Astrocyte (in vitro differentiated cells and primary cell): ENCODE measurements at regions not wholly inside any gene's neighbourhood (a gene's known extent, or its start where the extent isn't known, plus 50 kb on each side); places are given as distances from the start of the nearest gene placed in this dataset.

Experiments
- DNase-seq: peaks from one replicate; pipeline ENCODE4 v3.0.0-alpha.2; 2010; ENCODE audit warnings: low read depth
- FAIRE-seq: peaks from 2 replicates; lab custom pipeline; 2011; peaks lifted over from hg19 to GRCh38; lab: Jason Lieb, UNC
- H2AFZ ChIP-seq: 2 replicates; pipeline ENCODE4 v1.6.0; 2012; ENCODE audit warnings: low read depth, low read length, inconsistent platforms
- H3K27ac ChIP-seq: 2 replicates; pipeline ENCODE4 v1.5.1; 2011; ENCODE audit warnings: low read depth, low read length, inconsistent platforms
- H3K27me3 ChIP-seq: 2 replicates; pipeline ENCODE4 v1.6.0; 2011; ENCODE audit warnings: low read length, inconsistent platforms; ENCODE audit not compliant: insufficient read depth
- H3K36me3 ChIP-seq: 2 replicates; pipeline ENCODE4 v1.5.1; 2011; ENCODE audit warnings: low read length, inconsistent platforms; ENCODE audit not compliant: insufficient read depth
- H3K4me1 ChIP-seq: 2 replicates; pipeline ENCODE4 v1.5.1; 2011; ENCODE audit warnings: low read length, inconsistent platforms; ENCODE audit not compliant: insufficient read depth
- H3K4me2 ChIP-seq: 2 replicates; pipeline ENCODE4 v1.6.0; 2012; ENCODE audit warnings: low read length, inconsistent platforms
- H3K4me3 ChIP-seq: 2 replicates; pipeline ENCODE4 v1.5.1; 2011; ENCODE audit warnings: low read depth, mild to moderate bottlenecking, low read length, inconsistent platforms; ENCODE audit not compliant: insufficient read depth
- H3K79me2 ChIP-seq: 2 replicates; pipeline ENCODE4 v1.6.0; 2012; ENCODE audit warnings: mild to moderate bottlenecking, low read length, inconsistent platforms; ENCODE audit not compliant: insufficient read depth
- H3K9ac ChIP-seq: 2 replicates; pipeline ENCODE4 v1.6.0; 2012; ENCODE audit warnings: mild to moderate bottlenecking, low read length, inconsistent platforms
- H3K9me3 ChIP-seq: 2 replicates; pipeline ENCODE4 v1.5.1; 2012; ENCODE audit warnings: low read depth, mild to moderate bottlenecking, low read length, inconsistent platforms; ENCODE audit not compliant: insufficient read depth
- H4K20me1 ChIP-seq: 2 replicates; pipeline ENCODE4 v1.6.0; 2012; ENCODE audit warnings: low read length, inconsistent platforms; ENCODE audit not compliant: insufficient read depth
- H3K27ac Mint-ChIP-seq: one replicate; pipeline ENCODE4 v1.8.0; 2021; ENCODE audit warnings: mild to moderate bottlenecking, mixed read lengths; ENCODE audit not compliant: unreplicated experiment
- H3K27me3 Mint-ChIP-seq: one replicate; pipeline ENCODE4 v1.8.0; 2021; ENCODE audit warnings: low read depth, mixed read lengths; ENCODE audit not compliant: unreplicated experiment
- H3K36me3 Mint-ChIP-seq: one replicate; pipeline ENCODE4 v1.8.0; 2021; ENCODE audit warnings: low read depth, mixed read lengths; ENCODE audit not compliant: unreplicated experiment
- H3K4me1 Mint-ChIP-seq: one replicate; pipeline ENCODE4 v1.8.0; 2021; ENCODE audit warnings: low read depth, mixed read lengths; ENCODE audit not compliant: unreplicated experiment
- H3K4me3 Mint-ChIP-seq: one replicate; pipeline ENCODE4 v1.8.0; 2021; ENCODE audit warnings: mild to moderate bottlenecking, moderate library complexity, mixed read lengths; ENCODE audit not compliant: unreplicated experiment
- H3K9me3 Mint-ChIP-seq: one replicate; pipeline ENCODE4 v1.8.0; 2021; ENCODE audit warnings: mild to moderate bottlenecking, mixed read lengths; ENCODE audit not compliant: unreplicated experiment
- CTCF ChIP-seq: IDR thresholded peaks from 2 replicates; pipeline ENCODE4 v1.5.1; 2011; ENCODE audit warnings: low read depth, mild to moderate bottlenecking, inconsistent platforms, low read length, moderate library complexity; ENCODE audit not compliant: insufficient read depth
- EZH2 ChIP-seq: IDR thresholded peaks from 2 replicates; pipeline ENCODE4 v1.6.1; 2012; ENCODE audit warnings: mild to moderate bottlenecking, low read length, inconsistent platforms; ENCODE audit not compliant: insufficient read depth

GRCh38 chr12:74455429-74455828 lies 82.2 kb upstream of the ATXN7L3B start:
- no peaks in the 10 kb centered on the region for H3K36me3 Mint-ChIP-seq
- H3K27ac Mint-ChIP-seq = no peak overlapping the region
- no peaks in the 10 kb centered on the region for H3K4me1 Mint-ChIP-seq
- Histone ChIP-seq H3K9ac (no peak overlapping the region), H3K27me3 (no peaks in the 10 kb centered on the region), H3K36me3 (no peaks in the 10 kb centered on the region), H3K9me3 (no peaks in the 10 kb centered on the region), H3K4me2 (no peak overlapping the region), H3K4me3 (no peak overlapping the region), H3K4me1 (no peaks in the 10 kb centered on the region), H2AFZ (no peak overlapping the region), H3K79me2 (no peaks in the 10 kb centered on the region), H3K27ac (no peak overlapping the region), H4K20me1 (no peaks in the 10 kb centered on the region)
- no peaks in the 10 kb centered on the region for H3K9me3 Mint-ChIP-seq
- H3K27me3 Mint-ChIP-seq = no peaks in the 10 kb centered on the region
- H3K4me3 Mint-ChIP-seq = no peak overlapping the region
- FAIRE-seq (no peak), DNase-seq (no peak)
- no peak for TF ChIP-seq EZH2
- no peak for TF ChIP-seq CTCF

GRCh38 chr12:74456431-74456830 lies 81.2 kb upstream of the ATXN7L3B start:
- H3K27ac Mint-ChIP-seq = no peak overlapping the region
- Histone ChIP-seq H3K4me1 (no peaks in the 10 kb centered on the region), H3K9ac (no peak overlapping the region), H3K27ac (no peak overlapping the region), H3K36me3 (no peaks in the 10 kb centered on the region), H3K79me2 (no peaks in the 10 kb centered on the region), H3K27me3 (no peaks in the 10 kb centered on the region), H3K4me2 (no peak overlapping the region), H3K4me3 (no peak overlapping the region), H3K9me3 (no peaks in the 10 kb centered on the region), H2AFZ (no peak overlapping the region), H4K20me1 (no peaks in the 10 kb centered on the region)
- no peaks in the 10 kb centered on the region for H3K4me1 Mint-ChIP-seq
- TF ChIP-seq EZH2 (no peak), CTCF (no peak)
- DNase-seq = no peak
- no peaks in the 10 kb centered on the region for H3K36me3 Mint-ChIP-seq
- FAIRE-seq = no peak
- no peak overlapping the region for H3K4me3 Mint-ChIP-seq
- no peaks in the 10 kb centered on the region for H3K27me3 Mint-ChIP-seq
- no peaks in the 10 kb centered on the region for H3K9me3 Mint-ChIP-seq

GRCh38 chr12:74468401-74468800 lies 69.2 kb upstream of the ATXN7L3B start:
- Mint-ChIP-seq H3K4me3 (no peak overlapping the region), H3K27me3 (no peaks in the 10 kb centered on the region), H3K27ac (no peak overlapping the region), H3K9me3 (peaks cover 2% of the 10 kb centered on the region), H3K4me1 (no peaks in the 10 kb centered on the region), H3K36me3 (no peaks in the 10 kb centered on the region)
- Histone ChIP-seq H3K9me3 (no peaks in the 10 kb centered on the region), H3K4me3 (no peak overlapping the region), H3K4me2 (no peak overlapping the region), H2AFZ (no peak overlapping the region), H3K36me3 (no peaks in the 10 kb centered on the region), H3K27ac (no peak overlapping the region), H3K9ac (no peak overlapping the region), H3K27me3 (no peaks in the 10 kb centered on the region), H4K20me1 (no peaks in the 10 kb centered on the region), H3K79me2 (no peaks in the 10 kb centered on the region), H3K4me1 (no peaks in the 10 kb centered on the region)
- DNase-seq (no peak), FAIRE-seq (no peak)
- TF ChIP-seq EZH2 (no peak), CTCF (no peak)
